OCI-LY1 (cell line): ENCODE measurements at regions not wholly inside any gene's neighbourhood (a gene's known extent, or its start where the extent isn't known, plus 50 kb on each side); places are given as distances from the start of the nearest gene placed in this dataset.

Experiments used
- H2AFZ ChIP-seq: fragments of 200-600 bp; sonication (generic), shearing (Covaris generic); 2 replicates; pipeline ENCODE4 v1.6.0; 2014; ENCODE audit warnings: antibody characterized with exemption, mild to moderate bottlenecking, low read length
- H3F3A ChIP-seq: fragments of 200-600 bp; sonication (generic), shearing (Covaris generic); 2 replicates; pipeline ENCODE4 v1.6.0; 2014; ENCODE audit warnings: mild to moderate bottlenecking, antibody characterized with exemption, low read length, moderate library complexity; ENCODE audit not compliant: insufficient read depth
- H3K27ac ChIP-seq: fragments of 200-600 bp; sonication (generic); 2 replicates; pipeline ENCODE4 v1.5.1; 2014; ENCODE audit warnings: low read length, mixed run types, mild to moderate bottlenecking, low read depth; ENCODE audit not compliant: poor library complexity, severe bottlenecking
- H3K27me3 ChIP-seq: fragments of 200-600 bp; sonication (generic); 2 replicates; pipeline ENCODE4 v1.6.0; 2014; ENCODE audit warnings: antibody characterized with exemption, mild to moderate bottlenecking, low read length, moderate library complexity; ENCODE audit not compliant: insufficient read depth
- H3K36me3 ChIP-seq: fragments of 200-600 bp; sonication (generic); 2 replicates; pipeline ENCODE4 v1.6.1; 2014; ENCODE audit warnings: mild to moderate bottlenecking, antibody characterized with exemption, low read length, moderate library complexity, mixed read lengths; ENCODE audit not compliant: insufficient read depth
- H3K4me1 ChIP-seq: fragments of 200-600 bp; sonication (generic); 2 replicates; pipeline ENCODE4 v1.5.1; 2014; ENCODE audit warnings: mild to moderate bottlenecking, low read length, moderate library complexity; ENCODE audit not compliant: insufficient read depth, severe bottlenecking
- H3K4me2 ChIP-seq: fragments of 200-600 bp; sonication (generic), shearing (Covaris generic); 2 replicates; pipeline ENCODE4 v1.6.1; 2014; ENCODE audit warnings: low read length
- H3K4me3 ChIP-seq: fragments of 200-600 bp; sonication (generic); 2 replicates; pipeline ENCODE4 v1.5.1; 2014; ENCODE audit warnings: low read length, low read depth, mild to moderate bottlenecking, mixed read lengths; ENCODE audit not compliant: poor library complexity, severe bottlenecking
- H3K79me2 ChIP-seq: fragments of 200-600 bp; shearing (Covaris generic); 2 replicates; pipeline ENCODE4 v1.6.1; 2016; ENCODE audit warnings: mixed run types, low read length, mixed read lengths; ENCODE audit not compliant: insufficient read depth
- H3K9ac ChIP-seq: fragments of 200-600 bp; sonication (generic), shearing (Covaris generic); 2 replicates; pipeline ENCODE4 v1.6.1; 2014; ENCODE audit warnings: mild to moderate bottlenecking, low read length, mixed read lengths
- H3K9me2 ChIP-seq: fragments of 200-600 bp; sonication (generic), shearing (Covaris generic); 2 replicates; pipeline ENCODE4 v1.6.1; 2014; ENCODE audit warnings: low read depth, mild to moderate bottlenecking, low read length, mixed read lengths
- H3K9me3 ChIP-seq: fragments of 200-600 bp; shearing (Covaris generic); 2 replicates; pipeline ENCODE4 v1.6.1; 2014; ENCODE audit warnings: low read length, mixed read lengths
- H4K20me1 ChIP-seq: fragments of 200-600 bp; sonication (generic), shearing (Covaris generic); 2 replicates; pipeline ENCODE4 v1.6.0; 2016; ENCODE audit warnings: mild to moderate bottlenecking, low read length; ENCODE audit not compliant: insufficient read depth
- EZH2 ChIP-seq: fragments of 200-600 bp; sonication (generic), shearing (Covaris generic); IDR thresholded peaks from 2 replicates; pipeline ENCODE4 v1.8.0; 2017; ENCODE audit warnings: borderline replicate concordance, mixed run types, mild to moderate bottlenecking, antibody characterized with exemption, low read length, moderate library complexity, mixed read lengths
- TF ChIP-seq, protein P1 (sequence below): fragments of 200-600 bp; sonication (generic), shearing (Covaris generic); IDR thresholded peaks from 2 replicates; pipeline ENCODE4 v1.5.1; 2017; ENCODE audit warnings: mild to moderate bottlenecking, antibody characterized with exemption, low read length, moderate library complexity, mixed read lengths

DNA sequence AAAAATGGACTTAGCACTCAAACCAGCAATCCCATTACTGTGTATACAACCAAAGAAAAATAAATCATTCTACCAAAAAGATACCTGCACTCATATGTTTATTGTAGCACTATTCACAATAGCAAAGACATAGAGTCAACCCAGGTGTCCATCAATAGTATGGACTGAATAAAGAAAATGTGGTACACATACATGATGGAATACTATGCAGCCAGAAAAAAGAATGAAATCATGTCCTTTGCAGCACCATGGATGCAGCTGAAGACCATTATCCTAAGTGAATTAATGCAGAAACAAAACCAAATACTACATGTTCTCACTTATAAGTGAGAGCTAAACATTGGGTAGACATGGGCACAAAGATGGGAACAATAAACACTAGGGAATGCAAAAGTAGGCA lies 236.8 kb upstream of the POU5F2 start:
- no peaks in the 10 kb centered on the region for H3K4me1 ChIP-seq
- H3K79me2 ChIP-seq: no peaks in the 10 kb centered on the region
- no peaks in the 10 kb centered on the region for H3F3A ChIP-seq
- H3K9me2 ChIP-seq: no peaks in the 10 kb centered on the region
- no peaks in the 10 kb centered on the region for H4K20me1 ChIP-seq
- H3K4me2 ChIP-seq: no peak overlapping the region
- no peak overlapping the region for H3K27ac ChIP-seq
- no peaks in the 10 kb centered on the region for H3K36me3 ChIP-seq
- H3K9me3 ChIP-seq: peaks cover 17% of the 10 kb centered on the region
- H3K27me3 ChIP-seq: no peaks in the 10 kb centered on the region
- no peak overlapping the region for H3K9ac ChIP-seq
- H3K4me3 ChIP-seq: no peak overlapping the region
- H2AFZ ChIP-seq: no peak overlapping the region
- TF ChIP-seq, protein P1, sequence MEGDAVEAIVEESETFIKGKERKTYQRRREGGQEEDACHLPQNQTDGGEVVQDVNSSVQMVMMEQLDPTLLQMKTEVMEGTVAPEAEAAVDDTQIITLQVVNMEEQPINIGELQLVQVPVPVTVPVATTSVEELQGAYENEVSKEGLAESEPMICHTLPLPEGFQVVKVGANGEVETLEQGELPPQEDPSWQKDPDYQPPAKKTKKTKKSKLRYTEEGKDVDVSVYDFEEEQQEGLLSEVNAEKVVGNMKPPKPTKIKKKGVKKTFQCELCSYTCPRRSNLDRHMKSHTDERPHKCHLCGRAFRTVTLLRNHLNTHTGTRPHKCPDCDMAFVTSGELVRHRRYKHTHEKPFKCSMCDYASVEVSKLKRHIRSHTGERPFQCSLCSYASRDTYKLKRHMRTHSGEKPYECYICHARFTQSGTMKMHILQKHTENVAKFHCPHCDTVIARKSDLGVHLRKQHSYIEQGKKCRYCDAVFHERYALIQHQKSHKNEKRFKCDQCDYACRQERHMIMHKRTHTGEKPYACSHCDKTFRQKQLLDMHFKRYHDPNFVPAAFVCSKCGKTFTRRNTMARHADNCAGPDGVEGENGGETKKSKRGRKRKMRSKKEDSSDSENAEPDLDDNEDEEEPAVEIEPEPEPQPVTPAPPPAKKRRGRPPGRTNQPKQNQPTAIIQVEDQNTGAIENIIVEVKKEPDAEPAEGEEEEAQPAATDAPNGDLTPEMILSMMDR: no peak
- no peak for TF ChIP-seq EZH2

DNA sequence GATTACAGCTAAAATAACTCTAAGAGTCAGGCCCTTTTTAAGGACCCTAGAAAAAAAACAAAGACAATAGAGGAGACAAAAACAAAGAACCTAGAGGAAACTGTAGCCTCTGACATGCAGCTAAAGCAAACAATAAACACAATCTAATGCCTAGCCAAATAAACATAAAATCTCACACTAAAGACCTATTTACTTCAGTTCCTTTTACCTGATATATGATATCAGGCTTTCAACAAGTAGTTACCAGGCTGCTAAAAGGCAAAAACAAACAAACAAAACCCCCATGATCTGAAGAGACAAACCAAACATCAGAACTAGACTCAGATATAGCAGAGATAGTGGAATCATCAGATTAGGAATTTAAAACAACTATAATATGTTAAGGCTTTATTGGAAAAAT lies 226.5 kb upstream of the POU5F2 start:
- no peaks in the 10 kb centered on the region for H4K20me1 ChIP-seq
- H3K36me3 ChIP-seq: no peaks in the 10 kb centered on the region

DNA sequence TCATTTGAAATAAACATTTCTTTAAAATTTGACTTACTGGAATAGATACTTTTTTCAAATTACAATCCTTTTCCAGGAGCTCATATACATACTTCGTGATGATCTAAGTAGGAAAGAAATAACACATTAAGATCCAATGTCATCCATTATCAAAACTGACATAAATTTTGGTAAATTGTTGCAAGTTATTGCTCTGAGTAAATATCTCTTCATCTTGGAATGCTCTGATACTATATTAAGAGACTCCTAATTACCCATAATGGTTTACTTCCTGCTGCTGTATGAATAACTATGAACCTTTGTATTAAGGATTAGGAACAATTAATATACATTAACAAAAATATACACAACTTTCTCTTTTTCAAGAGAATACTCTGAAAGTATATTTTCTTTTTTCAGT lies 223.0 kb upstream of the POU5F2 start:
- H3F3A ChIP-seq: no peaks in the 10 kb centered on the region
- no peak overlapping the region for H2AFZ ChIP-seq
- TF ChIP-seq, protein P1: no peak
- no peak for TF ChIP-seq EZH2
- H3K4me2 ChIP-seq: no peak overlapping the region
- no peaks in the 10 kb centered on the region for H3K79me2 ChIP-seq
- no peak overlapping the region for H3K9ac ChIP-seq
- no peaks in the 10 kb centered on the region for H3K9me2 ChIP-seq
- H3K27ac ChIP-seq: no peak overlapping the region
- no peaks in the 10 kb centered on the region for H3K9me3 ChIP-seq
- H4K20me1 ChIP-seq: no peaks in the 10 kb centered on the region
- H3K4me1 ChIP-seq: no peaks in the 10 kb centered on the region
- no peak overlapping the region for H3K4me3 ChIP-seq
- H3K27me3 ChIP-seq: no peaks in the 10 kb centered on the region
- no peaks in the 10 kb centered on the region for H3K36me3 ChIP-seq

More for the DNA sequence above, 226.5 kb upstream of the POU5F2 start:
- no peak overlapping the region for H3K4me2 ChIP-seq
- H3K27ac ChIP-seq: no peak overlapping the region
- H3K9me2 ChIP-seq: no peaks in the 10 kb centered on the region
- no peaks in the 10 kb centered on the region for H3K9me3 ChIP-seq
- TF ChIP-seq EZH2: no peak
- TF ChIP-seq, protein P1: no peak
- no peaks in the 10 kb centered on the region for H3K4me1 ChIP-seq
- H3F3A ChIP-seq: no peaks in the 10 kb centered on the region
- H3K27me3 ChIP-seq: no peaks in the 10 kb centered on the region
- no peak overlapping the region for H3K4me3 ChIP-seq
- no peak overlapping the region for H2AFZ ChIP-seq
- no peaks in the 10 kb centered on the region for H3K79me2 ChIP-seq
- H3K9ac ChIP-seq: no peak overlapping the region
